PFSK-1 (cell line): ENCODE measurements at regions not wholly inside any gene's neighbourhood (a gene's known extent, or its start where the extent isn't known, plus 50 kb on each side); places are given as distances from the start of the nearest gene placed in this dataset.

ENCODE experiments used
- FOXP2 ChIP-seq: optimal IDR thresholded peaks from 2 replicates; pipeline ENCODE3; 2011; ENCODE audit warnings: borderline replicate concordance, control low read depth, inconsistent platforms; ENCODE audit not compliant: insufficient read depth; ENCODE audit errors: extremely low read length, extremely low read depth
- POLR2AphosphoS5 ChIP-seq: IDR thresholded peaks from 2 replicates; pipeline ENCODE4 v1.6.1; 2012; ENCODE audit warnings: low read depth, mild to moderate bottlenecking, control low read depth, low read length, moderate library complexity
- REST ChIP-seq, 2 experiments: IDR thresholded peaks; 2 replicates each; pipeline versions ENCODE4 v1.6.1 to v1.8.0; 2011 to 2012; ENCODE audit warnings: low read depth in 2 of 2, low read length in 2 of 2, control low read depth in 1 of 2, inconsistent platforms in 1 of 2, mild to moderate bottlenecking in 1 of 2, moderate library complexity in 1 of 2; ENCODE audit not compliant: insufficient read depth in 1 of 2
- SIN3A ChIP-seq: IDR thresholded peaks from 2 replicates; pipeline ENCODE4 v1.6.1; 2012; ENCODE audit warnings: mild to moderate bottlenecking, low read length, moderate library complexity, borderline replicate concordance; ENCODE audit not compliant: insufficient read depth
- TAF1 ChIP-seq: IDR thresholded peaks from 2 replicates; pipeline ENCODE4 v1.6.1; 2012; ENCODE audit warnings: low read length, control low read depth, borderline replicate concordance; ENCODE audit not compliant: insufficient read depth

DNA sequence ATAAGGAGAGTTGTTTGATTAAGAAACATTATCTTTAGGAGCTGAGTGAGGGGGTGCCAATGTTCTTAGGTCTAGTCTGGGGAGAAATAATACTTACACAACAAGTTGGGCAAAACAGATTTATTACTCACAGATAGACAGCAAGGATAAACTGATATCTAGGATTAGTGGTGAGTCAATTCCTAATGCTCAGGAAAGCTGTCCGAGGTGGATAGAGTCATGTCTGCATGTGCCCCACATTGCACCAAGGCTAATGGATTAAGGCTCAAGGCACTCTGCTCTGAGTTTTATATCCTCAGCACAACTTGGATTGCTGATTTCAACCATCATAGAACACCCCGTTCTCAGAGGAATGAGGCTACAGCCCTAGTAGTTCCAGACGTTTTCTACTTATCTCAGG is 1042.3 kb downstream of the OTOL1 start:
- TF ChIP-seq SIN3A (no peak), REST (IDR thresholded peaks at IDR 0.05; ENCODE audit: insufficient read depth in 1 of 2, low read depth in 2 of 2, low read length in 2 of 2) (no peak), POLR2AphosphoS5 (no peak), TAF1 (no peak), FOXP2 (no peak)

GRCh38 chr3:162540421-162540820 is 1043.8 kb downstream of the OTOL1 start:
- TF ChIP-seq SIN3A = no peak
- TF ChIP-seq FOXP2 = no peak
- TF ChIP-seq TAF1 = no peak
- no peak for TF ChIP-seq POLR2AphosphoS5
- no peak for TF ChIP-seq REST (IDR thresholded peaks at IDR 0.05; ENCODE audit: insufficient read depth in 1 of 2, low read depth in 2 of 2, low read length in 2 of 2)

GRCh38 chr3:162541923-162542322 is 1045.3 kb downstream of the OTOL1 start:
- no peak for TF ChIP-seq SIN3A
- TF ChIP-seq REST (IDR thresholded peaks at IDR 0.05; ENCODE audit: insufficient read depth in 1 of 2, low read depth in 2 of 2, low read length in 2 of 2) = no peak
- no peak for TF ChIP-seq POLR2AphosphoS5
- no peak for TF ChIP-seq TAF1
- TF ChIP-seq FOXP2 = no peak

GRCh38 chr3:162544246-162544645 is 1047.6 kb downstream of the OTOL1 start:
- TF ChIP-seq FOXP2 = no peak
- TF ChIP-seq REST (IDR thresholded peaks at IDR 0.05; ENCODE audit: insufficient read depth in 1 of 2, low read depth in 2 of 2, low read length in 2 of 2) = no peak
- no peak for TF ChIP-seq TAF1
- TF ChIP-seq POLR2AphosphoS5 = no peak
- no peak for TF ChIP-seq SIN3A

DNA sequence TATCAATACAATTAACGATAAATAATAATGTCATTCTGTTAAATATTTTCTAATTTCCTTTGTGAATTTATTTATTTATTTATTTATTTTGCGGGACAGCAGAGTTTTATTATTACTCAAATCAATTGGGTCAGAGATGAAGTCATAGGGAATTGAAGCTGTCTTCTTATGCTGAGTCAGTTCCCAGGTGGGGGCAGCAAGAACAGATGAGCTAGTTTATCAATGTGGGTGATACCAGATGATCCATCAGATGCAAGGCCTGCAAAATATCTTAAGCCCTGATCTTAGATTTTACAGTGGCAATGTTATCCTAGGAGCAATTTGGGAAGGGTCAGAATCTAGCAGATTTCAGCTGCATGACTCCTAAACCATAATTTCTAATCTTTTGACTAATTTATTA is 1050.3 kb downstream of the OTOL1 start:
- TF ChIP-seq FOXP2 (no peak), TAF1 (no peak), SIN3A (no peak), REST (IDR thresholded peaks at IDR 0.05; ENCODE audit: insufficient read depth in 1 of 2, low read depth in 2 of 2, low read length in 2 of 2) (no peak), POLR2AphosphoS5 (no peak)
